ENCODE measurements at regions not wholly inside any gene's neighbourhood (a gene's known extent, or its start where the extent isn't known, plus 50 kb on each side); places are given as distances from the start of the nearest gene placed in this dataset.

DNA sequence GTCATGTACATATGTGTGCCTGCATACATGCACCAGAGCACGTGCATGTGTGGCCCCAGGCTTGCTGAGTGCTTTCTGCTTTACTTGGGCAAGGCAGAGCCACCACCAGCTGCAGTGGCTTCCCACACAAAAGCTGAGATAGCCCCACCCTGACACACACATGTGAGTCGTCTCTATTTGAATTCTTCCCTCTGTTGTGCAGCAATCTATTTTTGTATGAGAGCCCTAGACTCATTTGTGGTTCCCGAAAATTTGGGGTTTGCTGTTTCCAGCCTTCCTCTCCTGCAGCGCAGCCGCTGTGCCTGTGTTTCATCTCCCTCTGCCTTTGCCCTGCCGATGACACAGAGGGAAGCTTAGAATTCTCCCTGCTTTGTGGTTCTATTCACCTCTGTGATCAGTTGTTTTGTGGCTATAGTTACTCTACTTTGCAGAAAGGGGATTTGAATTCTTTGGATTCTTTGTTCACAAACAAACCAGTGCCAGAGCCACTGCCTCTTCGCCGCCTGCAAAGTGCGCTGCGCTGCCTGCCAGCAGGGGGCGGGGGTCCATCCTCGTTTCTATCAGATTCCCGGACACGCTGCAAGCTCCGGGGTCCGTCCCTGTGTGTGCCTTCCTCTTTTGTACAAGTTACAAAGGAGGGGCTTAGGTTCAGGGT is 95.8 kb upstream of the DAP start:
- Histone ChIP-seq H3K36me3 (no peaks in the 10 kb centered on the region), H3K27ac (no peak overlapping the region), H3K4me1 (peaks cover 7% of the 10 kb centered on the region), H3K27me3 (peaks cover 9% of the 10 kb centered on the region), H3K4me3 (no peak overlapping the region), H3K9me3 (no peaks in the 10 kb centered on the region)
- intact Hi-C loops (cut with DNase I), result no loop called here
- peak; percentile 45 for ATAC-seq
- TF ChIP-seq, protein P1, sequence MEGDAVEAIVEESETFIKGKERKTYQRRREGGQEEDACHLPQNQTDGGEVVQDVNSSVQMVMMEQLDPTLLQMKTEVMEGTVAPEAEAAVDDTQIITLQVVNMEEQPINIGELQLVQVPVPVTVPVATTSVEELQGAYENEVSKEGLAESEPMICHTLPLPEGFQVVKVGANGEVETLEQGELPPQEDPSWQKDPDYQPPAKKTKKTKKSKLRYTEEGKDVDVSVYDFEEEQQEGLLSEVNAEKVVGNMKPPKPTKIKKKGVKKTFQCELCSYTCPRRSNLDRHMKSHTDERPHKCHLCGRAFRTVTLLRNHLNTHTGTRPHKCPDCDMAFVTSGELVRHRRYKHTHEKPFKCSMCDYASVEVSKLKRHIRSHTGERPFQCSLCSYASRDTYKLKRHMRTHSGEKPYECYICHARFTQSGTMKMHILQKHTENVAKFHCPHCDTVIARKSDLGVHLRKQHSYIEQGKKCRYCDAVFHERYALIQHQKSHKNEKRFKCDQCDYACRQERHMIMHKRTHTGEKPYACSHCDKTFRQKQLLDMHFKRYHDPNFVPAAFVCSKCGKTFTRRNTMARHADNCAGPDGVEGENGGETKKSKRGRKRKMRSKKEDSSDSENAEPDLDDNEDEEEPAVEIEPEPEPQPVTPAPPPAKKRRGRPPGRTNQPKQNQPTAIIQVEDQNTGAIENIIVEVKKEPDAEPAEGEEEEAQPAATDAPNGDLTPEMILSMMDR (IDR thresholded peaks at IDR 0.05), result peak; percentile 78
- DNase-seq, result peak; percentile 76

GRCh38 chr5:10856071-10856470 is 95.0 kb upstream of the DAP start:
- intact Hi-C loops (cut with DNase I), result no loop called here
- Histone ChIP-seq H3K27ac (no peak overlapping the region), H3K27me3 (peaks cover 9% of the 10 kb centered on the region), H3K4me1 (peaks cover 7% of the 10 kb centered on the region), H3K4me3 (no peak overlapping the region), H3K36me3 (no peaks in the 10 kb centered on the region), H3K9me3 (no peaks in the 10 kb centered on the region)
- ATAC-seq (no peak), DNase-seq (no peak)
- TF ChIP-seq, protein P1 (IDR thresholded peaks at IDR 0.05), result no peak

DNA sequence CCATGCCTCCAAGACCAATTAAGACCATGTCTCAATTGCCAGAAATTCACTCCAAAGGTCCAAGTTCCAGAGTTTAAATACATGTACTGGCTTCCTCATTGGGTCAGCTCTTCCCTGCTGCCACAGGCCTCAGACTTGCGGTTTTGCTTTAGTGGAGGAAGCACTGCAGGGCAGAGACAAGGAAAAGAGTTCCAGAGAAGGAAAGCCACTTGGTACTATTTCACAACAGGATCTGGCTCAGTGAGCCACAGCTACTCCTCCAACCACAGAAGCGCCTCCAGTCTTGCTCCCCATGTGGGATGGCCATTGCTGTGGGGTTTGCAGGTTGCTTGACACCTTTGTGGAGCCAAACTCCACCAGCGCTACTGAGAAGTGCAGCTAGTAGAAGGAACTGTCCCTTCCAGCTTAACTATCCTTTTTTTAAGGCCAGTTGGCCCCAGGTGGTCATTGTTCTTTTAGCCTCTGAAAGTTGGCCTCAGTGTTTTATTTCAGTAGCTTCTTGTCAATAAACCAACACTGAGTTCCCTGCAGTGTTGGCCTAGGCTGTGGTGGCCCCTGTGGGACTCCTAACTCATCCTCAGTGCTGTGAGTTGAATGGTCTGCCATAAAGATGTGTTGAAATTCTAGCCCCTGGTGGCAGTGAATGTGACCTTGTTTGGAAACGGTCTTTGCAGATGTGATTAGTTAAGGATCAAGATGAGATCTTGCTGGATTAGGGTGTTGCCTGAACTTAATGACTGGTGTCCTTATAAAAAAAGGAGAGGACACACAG is 93.7 kb upstream of the DAP start:
- Histone ChIP-seq H3K4me3 (no peak overlapping the region), H3K27me3 (peaks cover 9% of the 10 kb centered on the region), H3K4me1 (peaks cover 7% of the 10 kb centered on the region), H3K27ac (no peak overlapping the region), H3K9me3 (no peaks in the 10 kb centered on the region), H3K36me3 (no peaks in the 10 kb centered on the region)
- ATAC-seq (peak; percentile 83), DNase-seq (no peak)
- TF ChIP-seq, protein P1 (IDR thresholded peaks at IDR 0.05), result no peak
- intact Hi-C loops (cut with DNase I), result no loop called here

- no peak for DNase-seq
- Histone ChIP-seq H3K36me3 (no peaks in the 10 kb centered on the region), H3K4me3 (no peak overlapping the region), H3K4me1 (peaks cover 7% of the 10 kb centered on the region), H3K27me3 (peaks cover 9% of the 10 kb centered on the region), H3K9me3 (no peaks in the 10 kb centered on the region), H3K27ac (no peak overlapping the region)
- intact Hi-C loops (cut with DNase I), result no loop called here
- ATAC-seq, result peak; percentile 13
- TF ChIP-seq, protein P1 (IDR thresholded peaks at IDR 0.05), result no peak
These were observed 92.1 kb upstream of the DAP start for GRCh38 chr5:10853154-10853553.

DNA sequence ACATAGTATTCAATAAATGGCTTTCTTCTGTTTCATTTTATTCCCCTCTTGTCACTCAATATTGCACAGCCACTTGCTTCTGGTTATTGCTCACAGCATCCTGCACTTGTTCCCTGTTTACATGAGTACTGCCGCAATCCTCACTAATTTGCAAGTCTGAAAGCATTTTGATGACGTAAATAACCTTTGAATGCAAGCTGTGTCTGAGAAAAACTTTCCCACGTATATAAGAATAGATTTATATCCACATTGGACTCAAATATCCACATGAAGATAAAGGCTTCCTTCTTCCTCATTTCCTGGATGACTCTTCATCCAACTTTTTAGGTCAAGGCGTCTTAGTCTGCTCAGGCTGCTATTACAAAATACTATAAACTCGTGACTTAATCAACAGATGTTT is 88.2 kb upstream of the DAP start:
- Histone ChIP-seq H3K27ac (no peak overlapping the region), H3K27me3 (no peaks in the 10 kb centered on the region), H3K36me3 (no peaks in the 10 kb centered on the region), H3K4me1 (no peaks in the 10 kb centered on the region), H3K9me3 (no peaks in the 10 kb centered on the region), H3K4me3 (no peak overlapping the region)
- TF ChIP-seq, protein P1 (IDR thresholded peaks at IDR 0.05), result no peak
- intact Hi-C loops (cut with DNase I), result no loop called here
- no peak for DNase-seq
- ATAC-seq, result no peak

All from upper lobe of right lung (tissue), 1 donor.